Suprapubic skin (tissue), 4 donors: ENCODE measurements at regions not wholly inside any gene's neighbourhood (a gene's known extent, or its start where the extent isn't known, plus 50 kb on each side); places are given as distances from the start of the nearest gene placed in this dataset.

ENCODE experiments used
- DNase-seq, 2 donors: peaks; one replicate each; pipeline ENCODE4 v3.0.0-alpha.2; 2019; ENCODE audit warnings: low spot score in 2 of 2
- H3K27ac ChIP-seq: fragments of 200-600 bp; sonication (generic); one replicate; pipeline ENCODE4 v1.5.1; 2019
- H3K27me3 ChIP-seq: fragments of 200-600 bp; sonication (generic); one replicate; pipeline ENCODE4 v1.5.1; 2019
- H3K36me3 ChIP-seq: fragments of 200-600 bp; sonication (generic); one replicate; pipeline ENCODE4 v1.5.1; 2019
- H3K4me1 ChIP-seq: fragments of 200-600 bp; sonication (generic); one replicate; pipeline ENCODE4 v1.5.1; 2019
- H3K4me3 ChIP-seq: fragments of 200-600 bp; sonication (generic); one replicate; pipeline ENCODE4 v1.5.1; 2019; ENCODE audit warnings: mild to moderate bottlenecking
- H3K9me3 ChIP-seq: fragments of 200-600 bp; sonication (generic); one replicate; pipeline ENCODE4 v1.5.1; 2019
- CTCF ChIP-seq, 2 donors: fragments of 200-600 bp in 1 of 2; fragments of 450-650 bp in 1 of 2; sonication (generic) in 1 of 2; IDR thresholded peaks; one replicate each; pipeline ENCODE4 v1.5.1; 2016 to 2019; ENCODE audit warnings: antibody characterized with exemption in 2 of 2, mild to moderate bottlenecking in 1 of 2, moderate library complexity in 1 of 2
- EP300 ChIP-seq: sonication (generic); formaldehyde crosslinking; IDR thresholded peaks from one replicate; pipeline ENCODE4 v1.6.1; 2017; ENCODE audit warnings: antibody characterized with exemption
- POLR2A ChIP-seq, 2 donors: fragments of 450-650 bp; IDR thresholded peaks; one replicate each; pipeline ENCODE4 v1.6.1; 2017; ENCODE audit warnings: antibody characterized with exemption in 2 of 2, mild to moderate bottlenecking in 2 of 2, moderate library complexity in 2 of 2
- POLR2AphosphoS5 ChIP-seq, 3 donors: sonication (generic); formaldehyde crosslinking; IDR thresholded peaks; one replicate each; pipeline ENCODE4 v1.6.1; 2017; ENCODE audit warnings: antibody characterized with exemption in 3 of 3
- WGBS: methylation state at CpG from one replicate; pipeline ENCODE4 v1.1.5; 2018; 5-methylcytosine and 5-hydroxymethylcytosine counted together

GRCh38 chr2:8254791-8255447 is 426.9 kb upstream of the ID2 start:
- TF ChIP-seq POLR2AphosphoS5 (IDR thresholded peaks at IDR 0.05) (no peak), CTCF (IDR thresholded peaks at IDR 0.05) (no peak), POLR2A (IDR thresholded peaks at IDR 0.05) (no peak), EP300 (no peak)
- H3K9me3 ChIP-seq, result no peaks in the 10 kb centered on the region
- no peak for DNase-seq
- 97% methylated on average over 7 of the region's 7 CpGs for WGBS
- H3K4me3 ChIP-seq, result no peak overlapping the region
- no peaks in the 10 kb centered on the region for H3K27me3 ChIP-seq
- no peak overlapping the region for H3K27ac ChIP-seq
- H3K36me3 ChIP-seq, result no peaks in the 10 kb centered on the region
- no peaks in the 10 kb centered on the region for H3K4me1 ChIP-seq

- DNase-seq, result no peak
- H3K27ac ChIP-seq, result no peak overlapping the region
- TF ChIP-seq POLR2A (IDR thresholded peaks at IDR 0.05) (no peak), POLR2AphosphoS5 (IDR thresholded peaks at IDR 0.05) (no peak), EP300 (no peak), CTCF (IDR thresholded peaks at IDR 0.05) (no peak)
- H3K4me3 ChIP-seq, result no peak overlapping the region
- H3K36me3 ChIP-seq, result no peaks in the 10 kb centered on the region
- no peaks in the 10 kb centered on the region for H3K4me1 ChIP-seq
- no peaks in the 10 kb centered on the region for H3K27me3 ChIP-seq
- WGBS, result 100% methylated on average over 1 of the region's 1 CpG
- H3K9me3 ChIP-seq, result no peaks in the 10 kb centered on the region
These were observed 426.4 kb upstream of the ID2 start for GRCh38 chr2:8255448-8255800.

GRCh38 chr2:8256905-8257304 is 425.0 kb upstream of the ID2 start:
- Histone ChIP-seq H3K36me3 (no peaks in the 10 kb centered on the region), H3K27me3 (no peaks in the 10 kb centered on the region), H3K27ac (no peak overlapping the region), H3K9me3 (no peaks in the 10 kb centered on the region), H3K4me1 (no peaks in the 10 kb centered on the region), H3K4me3 (no peak overlapping the region)
- no peak for DNase-seq
- TF ChIP-seq POLR2A (IDR thresholded peaks at IDR 0.05), result no peak
- TF ChIP-seq CTCF (IDR thresholded peaks at IDR 0.05), result no peak
- TF ChIP-seq POLR2AphosphoS5 (IDR thresholded peaks at IDR 0.05), result no peak
- TF ChIP-seq EP300, result no peak
- 84% methylated on average over 6 of the region's 6 CpGs for WGBS

GRCh38 chr2:8257502-8257901 is 424.4 kb upstream of the ID2 start:
- Histone ChIP-seq H3K27me3 (no peaks in the 10 kb centered on the region), H3K36me3 (no peaks in the 10 kb centered on the region), H3K4me1 (no peaks in the 10 kb centered on the region), H3K4me3 (no peak overlapping the region), H3K9me3 (no peaks in the 10 kb centered on the region), H3K27ac (no peak overlapping the region)
- no peak for DNase-seq
- TF ChIP-seq CTCF (IDR thresholded peaks at IDR 0.05) (no peak), EP300 (no peak), POLR2AphosphoS5 (IDR thresholded peaks at IDR 0.05) (no peak), POLR2A (IDR thresholded peaks at IDR 0.05) (no peak)
- 67% methylated on average over 4 of the region's 4 CpGs for WGBS

- Histone ChIP-seq H3K27ac (no peak overlapping the region), H3K4me3 (no peak overlapping the region), H3K9me3 (no peaks in the 10 kb centered on the region), H3K4me1 (no peaks in the 10 kb centered on the region), H3K36me3 (no peaks in the 10 kb centered on the region), H3K27me3 (no peaks in the 10 kb centered on the region)
- TF ChIP-seq EP300 (no peak), CTCF (IDR thresholded peaks at IDR 0.05) (no peak), POLR2A (IDR thresholded peaks at IDR 0.05) (no peak), POLR2AphosphoS5 (IDR thresholded peaks at IDR 0.05) (no peak)
- 94% methylated on average over 4 of the region's 4 CpGs for WGBS
- DNase-seq, result no peak
These were observed 423.4 kb upstream of the ID2 start for GRCh38 chr2:8258406-8258805.
